Small intestine (tissue), 7 donors: ENCODE measurements at regions not wholly inside any gene's neighbourhood (a gene's known extent, or its start where the extent isn't known, plus 50 kb on each side); places are given as distances from the start of the nearest gene placed in this dataset.
"Not testable (repeated sequence)": the region's sequence is repeated elsewhere in the genome, so short reads cannot be mapped to it uniquely, and the experiment has no call there.

ENCODE experiments used
- DNase-seq, 2 donors: peaks; one replicate each; pipeline versions ENCODE4 v3.0.0 to v3.0.0-alpha.2; 2013
- FAIRE-seq: peaks from 2 replicates; lab custom pipeline; 2012; peaks lifted over from hg19 to GRCh38; lab: Jason Lieb, UNC
- H3K27ac ChIP-seq, 3 donors: one replicate each; pipeline ENCODE4 v1.5.1; 2013; ENCODE audit warnings: low read length in 2 of 3, mild to moderate bottlenecking in 2 of 3, control low read depth in 1 of 3, inconsistent platforms in 1 of 3, low read depth in 1 of 3, moderate library complexity in 1 of 3
- H3K27me3 ChIP-seq, 3 donors: one replicate each; pipeline ENCODE4 v1.6.1; 2013; ENCODE audit warnings: low read length in 3 of 3, inconsistent platforms in 1 of 3; ENCODE audit not compliant: control insufficient read depth in 3 of 3, insufficient read depth in 3 of 3
- H3K36me3 ChIP-seq, 3 donors: one replicate each; pipeline ENCODE4 v1.6.1; 2013; ENCODE audit warnings: low read length in 3 of 3, inconsistent platforms in 1 of 3, low read depth in 1 of 3, mild to moderate bottlenecking in 1 of 3, moderate library complexity in 1 of 3; ENCODE audit not compliant: control insufficient read depth in 3 of 3, insufficient read depth in 2 of 3
- H3K4me1 ChIP-seq, 3 donors: one replicate each; pipeline ENCODE4 v1.6.1; 2013; ENCODE audit warnings: low read length in 2 of 3, inconsistent platforms in 1 of 3, low read depth in 1 of 3, mild to moderate bottlenecking in 1 of 3, moderate library complexity in 1 of 3; ENCODE audit not compliant: control insufficient read depth in 3 of 3, insufficient read depth in 2 of 3
- H3K4me3 ChIP-seq, 3 donors: one replicate each; pipeline ENCODE4 v1.5.1; 2013; ENCODE audit warnings: low read length in 3 of 3, control low read depth in 1 of 3, inconsistent platforms in 1 of 3, low read depth in 1 of 3, mild to moderate bottlenecking in 1 of 3, moderate library complexity in 1 of 3
- H3K9me3 ChIP-seq, 2 donors: one replicate each; pipeline ENCODE4 v1.6.1; 2013; ENCODE audit warnings: low read depth in 1 of 2, low read length in 1 of 2; ENCODE audit not compliant: control insufficient read depth in 2 of 2, insufficient read depth in 1 of 2
- WGBS, 3 donors: extraction: QIAGEN DNeasy Blood & Tissue Kit; methylation state at CpG; one replicate each; pipeline ENCODE4 v1.1.7; 2013; 5-methylcytosine and 5-hydroxymethylcytosine counted together
- donor health status: healthy with polysubstance abuse.
- donor health status: control.
- donor health status: control.
- donor health status: Bipolar disorder and iron deficiency.
- donor health status: healthy.

- Histone ChIP-seq H3K9me3 (no peaks in the 10 kb centered on the region), H3K27me3 (no peaks in the 10 kb centered on the region), H3K4me3 (no peak overlapping the region), H3K27ac (no peak overlapping the region), H3K4me1 (no peaks in the 10 kb centered on the region), H3K36me3 (no peaks in the 10 kb centered on the region)
- DNase-seq (no peak), FAIRE-seq (no peak)
- 77 to 87% (median 86%) methylated on average over 2 of the region's 2 CpGs for WGBS, 3 donors
Observed at GRCh38 chr2:220815698-220816097, 756.4 kb downstream of the EPHA4 start.

DNA sequence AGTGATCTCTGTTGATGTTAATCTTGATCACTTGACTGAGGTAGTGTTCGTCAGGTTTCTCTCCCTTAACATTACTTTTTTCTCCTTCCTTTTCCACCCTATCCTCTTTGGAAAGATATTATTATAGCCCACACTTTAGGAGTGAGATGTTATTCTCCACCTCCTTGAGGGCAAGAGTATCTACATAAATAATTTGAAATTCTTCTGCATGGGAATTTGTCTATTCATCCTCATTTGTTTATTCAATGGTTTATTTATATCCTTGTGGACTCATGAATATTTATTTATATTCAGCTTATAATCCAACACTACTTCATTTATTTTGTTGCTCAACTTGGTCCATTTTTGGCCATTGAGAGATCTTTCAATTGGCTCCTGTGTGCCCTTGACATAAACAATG, 750.4 kb downstream of the EPHA4 start:
- WGBS, 3 donors: 53 to 84% (median 67%) methylated on average over 1 of the region's 1 CpG
- no peak overlapping the region for H3K27ac ChIP-seq
- no peak overlapping the region for H3K4me3 ChIP-seq
- DNase-seq: no peak
- no peaks in the 10 kb centered on the region for H3K4me1 ChIP-seq
- no peak for FAIRE-seq
- H3K27me3 ChIP-seq: no peaks in the 10 kb centered on the region
- no peaks in the 10 kb centered on the region for H3K9me3 ChIP-seq
- H3K36me3 ChIP-seq: no peaks in the 10 kb centered on the region

DNA sequence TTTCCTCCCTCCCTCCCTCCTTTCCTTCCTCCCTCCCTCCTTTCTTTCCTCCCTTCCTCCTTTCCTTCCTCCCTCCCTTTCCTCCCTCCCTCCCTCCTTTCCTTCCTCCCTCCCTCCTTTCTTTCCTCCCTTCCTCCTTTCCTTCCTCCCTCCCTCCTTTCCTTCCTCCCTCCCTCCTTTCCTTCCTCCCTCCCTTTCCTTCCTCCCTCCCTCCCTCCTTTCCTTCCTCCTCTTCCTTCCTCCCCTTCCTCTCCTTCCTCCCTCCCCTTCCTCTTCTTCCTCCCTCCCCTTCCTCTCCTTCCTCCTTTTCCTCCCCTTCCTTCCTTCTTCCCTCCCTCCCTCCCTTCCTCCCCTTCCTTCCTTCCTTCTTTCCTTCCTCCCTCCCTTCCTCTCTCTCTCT, 748.5 kb downstream of the EPHA4 start:
- H3K27ac ChIP-seq, H3K4me3 ChIP-seq, H3K4me1 ChIP-seq, FAIRE-seq, H3K9me3 ChIP-seq, H3K27me3 ChIP-seq, DNase-seq, H3K36me3 ChIP-seq: not testable (repeated sequence)

DNA sequence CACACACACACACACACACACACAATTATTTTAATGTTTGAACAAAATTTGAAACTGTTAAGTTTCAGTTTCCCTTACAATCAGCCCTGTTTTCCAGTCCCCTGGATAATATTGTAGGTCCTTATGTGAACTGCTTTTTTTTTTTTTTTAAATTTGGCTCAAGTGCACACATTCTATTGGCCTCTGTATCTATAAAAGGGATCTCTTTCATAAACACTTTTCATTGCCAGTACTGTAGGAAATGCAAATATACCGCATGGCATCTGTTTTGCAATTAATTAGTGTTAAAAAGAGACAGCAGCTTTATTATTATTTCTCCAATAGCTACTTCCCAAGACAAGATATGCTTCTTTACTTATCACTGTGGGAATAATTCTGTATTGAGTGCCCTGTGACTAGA, 738.7 kb downstream of the EPHA4 start:
- Histone ChIP-seq H3K9me3 (no peaks in the 10 kb centered on the region), H3K4me3 (no peak overlapping the region), H3K27me3 (no peaks in the 10 kb centered on the region), H3K4me1 (no peaks in the 10 kb centered on the region), H3K36me3 (no peaks in the 10 kb centered on the region), H3K27ac (no peak overlapping the region)
- FAIRE-seq (no peak), DNase-seq (no peak)
- WGBS, 3 donors: 54 to 72% (median 65%) methylated on average over 1 of the region's 1 CpG

GRCh38 chr2:220835583-220835982, 736.5 kb downstream of the EPHA4 start:
- DNase-seq (no peak), FAIRE-seq (no peak)
- Histone ChIP-seq H3K4me1 (no peaks in the 10 kb centered on the region), H3K4me3 (no peak overlapping the region), H3K9me3 (no peaks in the 10 kb centered on the region), H3K27ac (no peak overlapping the region), H3K36me3 (no peaks in the 10 kb centered on the region), H3K27me3 (no peaks in the 10 kb centered on the region)
- 61 to 68% (median 65%) methylated on average over 5 of the region's 5 CpGs for WGBS, 3 donors

- WGBS, 3 donors: 52 to 64% (median 59%) methylated on average over 2 of the region's 2 CpGs
- no peaks in the 10 kb centered on the region for H3K9me3 ChIP-seq
- no peaks in the 10 kb centered on the region for H3K4me1 ChIP-seq
- DNase-seq: no peak
- no peak overlapping the region for H3K27ac ChIP-seq
- H3K36me3 ChIP-seq: no peaks in the 10 kb centered on the region
- H3K27me3 ChIP-seq: no peaks in the 10 kb centered on the region
- FAIRE-seq: no peak
- no peak overlapping the region for H3K4me3 ChIP-seq
Observed at GRCh38 chr2:220837226-220837625, 734.9 kb downstream of the EPHA4 start.

DNA sequence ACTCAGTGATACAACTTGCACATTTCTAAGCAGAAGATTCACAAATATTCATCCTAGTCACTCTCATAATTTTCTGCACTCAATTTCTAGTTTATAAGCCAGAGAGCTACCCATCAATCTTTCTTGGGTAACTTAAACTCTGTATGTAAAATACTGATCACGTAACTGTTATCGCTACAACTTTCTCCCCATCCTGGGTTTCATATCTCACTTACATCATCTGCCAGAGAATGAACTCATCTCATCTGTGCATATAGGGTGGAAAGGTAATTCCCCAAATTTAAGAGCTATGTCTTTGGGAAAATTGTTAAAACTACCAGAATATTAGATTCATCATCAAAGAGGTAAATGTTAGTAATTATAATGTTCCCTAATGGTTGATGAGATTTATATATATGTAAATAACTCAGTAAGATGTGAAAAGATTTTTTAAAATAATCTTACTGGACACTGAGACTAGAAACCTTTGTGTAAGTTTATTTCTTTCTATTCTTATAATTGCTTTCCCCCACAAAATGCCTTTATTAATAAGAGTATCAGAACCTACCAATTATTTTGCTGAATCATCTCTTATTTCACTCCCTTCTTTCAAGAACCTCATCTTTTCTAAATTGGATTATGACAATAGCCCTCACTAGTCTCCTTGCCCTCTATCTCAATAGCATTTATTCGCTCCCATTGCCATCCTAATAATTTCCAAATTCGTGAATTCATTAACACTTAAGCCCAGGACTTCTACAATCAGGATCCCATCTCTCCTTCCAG, 729.0 kb downstream of the EPHA4 start:
- no peaks in the 10 kb centered on the region for H3K4me1 ChIP-seq
- no peak overlapping the region for H3K4me3 ChIP-seq
- H3K9me3 ChIP-seq: no peaks in the 10 kb centered on the region
- H3K27me3 ChIP-seq: no peaks in the 10 kb centered on the region
- 66 to 85% (median 70%) methylated on average over 4 of the region's 4 CpGs for WGBS, 3 donors
- no peak for DNase-seq
- FAIRE-seq: no peak
- H3K27ac ChIP-seq: no peak overlapping the region
- H3K36me3 ChIP-seq: no peaks in the 10 kb centered on the region

DNA sequence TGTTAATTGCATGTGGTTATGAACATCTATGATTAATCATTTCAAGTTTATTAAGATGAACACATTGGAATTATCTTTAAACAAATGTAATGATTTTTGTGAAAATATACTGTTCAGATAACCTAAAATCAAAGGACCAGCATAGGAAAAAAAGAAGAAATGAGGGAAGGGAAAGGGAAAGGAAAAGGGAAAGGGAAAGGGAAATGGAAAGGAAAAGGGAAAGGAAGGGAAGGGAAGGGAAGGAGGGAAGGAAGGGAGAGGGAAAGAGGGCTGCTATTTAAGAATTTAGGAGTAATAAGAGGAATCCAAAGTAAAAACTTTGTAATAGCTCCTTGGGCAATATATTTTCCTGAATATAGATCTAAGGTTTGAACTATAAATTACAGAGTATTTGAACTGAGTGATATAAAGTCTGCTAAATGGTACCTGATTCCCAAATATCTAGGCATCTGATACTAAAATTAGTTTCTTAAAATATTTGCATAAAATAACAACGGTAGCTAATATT, 726.3 kb downstream of the EPHA4 start:
- H3K9me3 ChIP-seq: no peaks in the 10 kb centered on the region
- H3K27ac ChIP-seq: no peak overlapping the region
- no peak overlapping the region for H3K4me3 ChIP-seq
- 53 to 87% (median 79%) methylated on average over 1 of the region's 1 CpG for WGBS, 3 donors
- no peak for DNase-seq
- no peaks in the 10 kb centered on the region for H3K4me1 ChIP-seq
- no peaks in the 10 kb centered on the region for H3K36me3 ChIP-seq
- no peaks in the 10 kb centered on the region for H3K27me3 ChIP-seq
- no peak for FAIRE-seq

DNA sequence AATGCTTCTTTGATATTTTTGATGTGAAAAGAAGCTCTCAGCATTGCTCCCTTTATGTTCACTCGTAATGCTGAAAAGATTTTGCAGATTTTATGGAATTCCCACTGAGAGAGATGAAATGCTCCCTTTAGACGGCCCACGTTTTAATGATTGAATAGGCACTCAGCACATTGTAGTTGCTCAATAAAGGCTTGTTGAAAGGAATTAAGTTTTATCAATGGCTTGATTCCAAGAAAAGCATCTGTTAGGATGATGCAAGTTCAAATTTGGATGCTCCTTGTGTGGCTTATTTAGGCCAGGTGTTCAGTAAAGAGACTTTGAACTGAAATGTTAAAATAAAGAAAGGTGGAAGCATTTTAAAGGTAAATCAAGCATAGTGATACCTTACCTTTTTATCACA, 725.1 kb downstream of the EPHA4 start:
- Histone ChIP-seq H3K36me3 (no peaks in the 10 kb centered on the region), H3K4me3 (no peak overlapping the region), H3K9me3 (no peaks in the 10 kb centered on the region), H3K4me1 (no peaks in the 10 kb centered on the region), H3K27me3 (no peaks in the 10 kb centered on the region), H3K27ac (no peak overlapping the region)
- no peak for FAIRE-seq
- no peak for DNase-seq
- WGBS, 3 donors: 74 to 85% (median 78%) methylated on average over 3 of the region's 3 CpGs
